ENCODE measurements at regions not wholly inside any gene's neighbourhood (a gene's known extent, or its start where the extent isn't known, plus 50 kb on each side); places are given as distances from the start of the nearest gene placed in this dataset.
"Not testable (repeated sequence)": the region's sequence is repeated elsewhere in the genome, so short reads cannot be mapped to it uniquely, and the experiment has no call there.

GRCh38 chrX:132302687-132303086 is 83.4 kb upstream of the RAP2C start:
- not testable (repeated sequence) for DNase-seq

- no peak for DNase-seq
Measured at GRCh38 chrX:132294776-132295495, 75.7 kb upstream of the RAP2C start.

GRCh38 chrX:132294192-132294591 is 74.9 kb upstream of the RAP2C start:
- DNase-seq = no peak

DNA sequence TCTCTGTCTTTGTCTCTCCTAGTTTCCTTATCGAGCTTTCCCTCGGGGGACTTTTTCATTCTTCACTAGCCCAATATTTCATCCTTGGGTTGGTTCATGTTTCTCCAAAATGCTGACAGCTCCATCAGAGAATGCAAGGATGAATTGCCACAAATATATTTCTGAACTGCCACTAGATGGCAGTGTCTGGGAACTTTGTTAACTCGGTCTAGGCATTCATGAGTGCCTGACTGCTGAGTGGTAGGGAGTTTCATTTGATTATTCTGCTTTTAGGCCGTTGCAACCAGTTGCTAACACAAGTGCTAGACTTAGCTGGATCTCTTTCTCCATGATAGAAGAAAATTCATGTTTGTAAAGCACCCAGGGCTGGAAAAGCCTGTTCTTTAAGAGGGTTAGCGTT is 73.5 kb upstream of the RAP2C start:
- DNase-seq = peak; percentile 43

DNA sequence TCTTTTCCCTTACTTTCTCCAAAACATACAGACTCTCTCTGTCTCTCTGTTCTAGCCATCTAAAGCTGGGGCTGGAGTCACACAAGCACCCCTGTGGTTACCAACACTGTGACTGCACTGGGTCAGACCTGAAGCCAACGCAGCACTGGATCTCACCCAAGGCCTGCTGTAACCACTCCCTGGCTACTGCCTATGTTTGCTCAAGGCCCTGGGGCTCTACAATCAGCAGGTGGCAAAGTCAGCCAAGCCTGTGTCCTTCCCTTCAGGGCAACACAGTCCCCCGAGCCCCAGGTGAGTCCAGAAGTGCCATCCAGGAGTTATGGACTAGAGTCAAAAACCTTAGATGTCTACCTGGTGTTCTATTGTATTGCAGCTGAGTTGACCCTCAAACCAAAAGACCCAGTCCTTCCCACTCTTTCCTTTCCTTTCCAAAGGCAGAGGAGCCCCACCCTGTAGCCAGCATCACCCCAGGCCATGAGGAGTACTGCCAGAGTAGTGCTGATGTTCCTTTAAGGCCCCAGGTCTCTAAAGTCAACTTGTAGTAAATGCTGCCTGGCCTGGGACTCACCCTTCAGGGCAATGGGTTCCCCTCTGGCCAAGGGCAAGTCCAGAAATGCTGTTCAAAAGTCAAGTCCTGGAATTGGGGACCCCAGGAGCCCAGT is 58.8 kb upstream of the RAP2C start:
- DNase-seq = no peak

DNA sequence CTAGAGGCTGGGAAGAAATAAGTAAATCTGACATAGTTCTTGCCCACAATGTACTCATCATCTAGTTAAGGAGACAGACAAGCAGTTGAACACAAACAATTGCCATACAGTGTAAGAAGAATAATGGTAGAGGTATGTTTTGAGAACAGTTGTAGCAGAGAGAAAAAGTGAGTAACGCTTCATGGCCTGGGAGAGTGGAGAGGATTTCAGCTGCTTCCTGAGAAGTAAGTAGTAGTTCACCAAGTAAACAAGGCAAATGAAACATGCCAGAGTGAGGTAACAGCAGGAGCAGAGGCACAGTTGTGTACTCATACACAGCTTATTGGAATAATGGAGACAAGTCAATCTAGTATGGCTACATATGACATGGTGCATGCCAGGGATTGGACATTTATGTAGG is 53.6 kb upstream of the RAP2C start:
- no peak for DNase-seq

DNA sequence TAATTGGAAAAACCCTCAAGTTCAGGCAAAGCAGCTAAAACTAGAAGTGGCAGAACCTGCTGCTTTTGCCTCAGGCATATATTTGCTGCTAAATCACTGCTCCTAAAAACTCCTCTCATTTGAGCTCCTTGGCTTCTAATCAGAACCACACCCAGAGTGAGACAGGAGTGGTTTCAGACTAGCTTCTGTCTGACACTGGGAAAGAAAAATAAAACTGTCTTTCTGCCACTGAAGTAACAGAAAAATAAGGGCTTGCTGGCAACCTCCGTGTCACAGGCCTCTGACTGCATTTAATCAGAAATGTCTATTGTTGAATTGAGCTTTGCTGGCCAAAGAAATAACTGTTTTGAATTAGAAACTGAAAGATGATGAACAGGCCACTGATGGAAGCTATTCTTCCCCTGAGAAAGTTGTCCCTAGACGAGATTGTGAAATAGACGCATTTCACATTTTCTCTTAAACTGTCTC is 52.1 kb upstream of the RAP2C start:
- peak; percentile 6 for DNase-seq

DNA sequence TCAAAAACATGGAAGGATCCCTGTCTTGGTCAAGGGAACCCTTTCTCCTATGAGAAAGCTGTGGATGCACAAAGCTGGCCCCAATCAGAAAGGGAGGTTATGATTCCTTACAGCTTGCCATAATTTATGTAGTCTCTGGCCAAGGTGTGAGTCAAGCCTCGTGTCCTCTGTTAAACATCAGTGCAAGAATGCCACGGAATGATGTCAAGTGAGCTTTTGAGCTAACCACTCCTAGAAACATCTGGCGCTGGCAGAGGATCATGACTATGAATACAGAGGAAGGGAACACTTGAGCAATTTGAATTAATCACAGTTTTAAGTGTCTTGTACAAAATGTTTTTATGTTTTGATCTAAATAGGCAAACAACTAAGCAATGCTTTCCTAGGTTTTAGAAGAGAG is 51.5 kb upstream of the RAP2C start:
- DNase-seq = no peak

DNA sequence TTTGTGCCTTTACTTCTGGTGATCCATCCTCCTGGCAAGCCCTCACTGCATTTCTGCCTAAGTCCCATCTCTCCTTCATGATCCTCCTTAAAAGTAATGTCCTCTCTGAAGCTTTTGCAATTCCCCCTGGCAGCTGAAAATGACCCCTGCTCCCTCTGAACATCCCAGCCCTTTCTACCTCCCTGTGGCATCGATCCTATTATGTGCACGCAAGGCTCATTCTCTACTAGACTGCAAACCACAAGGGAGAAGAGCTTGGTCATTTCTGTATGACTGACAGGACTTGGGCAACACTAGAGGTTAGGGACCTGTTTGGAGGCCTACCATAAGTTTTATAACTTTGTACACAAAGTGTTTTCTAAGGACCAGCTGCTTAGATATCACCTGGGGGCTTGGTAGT is 50.8 kb upstream of the RAP2C start:
- no peak for DNase-seq
